Spleen (tissue), 11 donors: ENCODE measurements at regions not wholly inside any gene's neighbourhood (a gene's known extent, or its start where the extent isn't known, plus 50 kb on each side); places are given as distances from the start of the nearest gene placed in this dataset.

Experiments
- DNase-seq: peaks from one replicate; pipeline ENCODE4 v3.0.0-alpha.2; 2020
- H3K27ac ChIP-seq, 8 donors: fragments of 200-600 bp; sonication (generic) in 7 of 8; 1 replicate in 4 of 8; 2 replicates in 4 of 8; pipeline versions ENCODE4 v1.5.0 to v1.8.0; 2016 to 2021; ENCODE audit warnings: inconsistent platforms in 4 of 8, mild to moderate bottlenecking in 4 of 8, moderate library complexity in 1 of 8
- H3K27me3 ChIP-seq, 7 donors: fragments of 200-600 bp; sonication (generic) in 6 of 7; replicated peaks in 1 of 7; 1 replicate in 4 of 7; 2 replicates in 3 of 7; pipeline versions ENCODE4 v1.5.0 to v1.8.0; 2016 to 2021; ENCODE audit warnings: inconsistent platforms in 3 of 7, mild to moderate bottlenecking in 1 of 7
- H3K36me3 ChIP-seq, 6 donors: fragments of 200-600 bp; sonication (generic) in 5 of 6; 1 replicate in 4 of 6; 2 replicates in 2 of 6; pipeline versions ENCODE4 v1.5.0 to v1.8.0; 2016 to 2021; ENCODE audit warnings: inconsistent platforms in 2 of 6
- H3K4me1 ChIP-seq, 6 donors: fragments of 200-600 bp; sonication (generic) in 5 of 6; 1 replicate in 3 of 6; 2 replicates in 3 of 6; pipeline versions ENCODE4 v1.5.0 to v1.8.0; 2016 to 2021; ENCODE audit warnings: inconsistent platforms in 3 of 6
- H3K4me3 ChIP-seq, 8 donors: fragments of 200-600 bp; sonication (generic) in 7 of 8; 1 replicate in 4 of 8; 2 replicates in 4 of 8; pipeline versions ENCODE4 v1.5.0 to v1.8.0; 2016 to 2021; ENCODE audit warnings: inconsistent platforms in 4 of 8, mild to moderate bottlenecking in 4 of 8, moderate library complexity in 2 of 8
- H3K9me3 ChIP-seq, 8 donors: fragments of 200-600 bp; sonication (generic) in 7 of 8; 1 replicate in 4 of 8; 2 replicates in 4 of 8; pipeline versions ENCODE4 v1.5.0 to v1.8.0; 2016 to 2021; ENCODE audit warnings: inconsistent platforms in 4 of 8
- POLR2A ChIP-seq, 3 donors: fragments of 450-650 bp; IDR thresholded peaks; one replicate each; pipeline ENCODE4 v1.5.1; 2017; ENCODE audit warnings: antibody characterized with exemption in 3 of 3, mild to moderate bottlenecking in 1 of 3
- POLR2AphosphoS5 ChIP-seq, 3 donors: sonication (generic); formaldehyde crosslinking; IDR thresholded peaks; one replicate each; pipeline ENCODE4 v1.5.1; 2017; ENCODE audit warnings: antibody characterized with exemption in 3 of 3
- WGBS, 5 donors: extraction: QIAGEN DNeasy Blood & Tissue Kit in 3 of 5; methylation state at CpG; one replicate each; pipeline versions ENCODE4 v1.1.5 to v1.1.7; 2013 to 2018; 5-methylcytosine and 5-hydroxymethylcytosine counted together
- intact Hi-C: fragments of 100-400 bp; cut with DNase I; formaldehyde crosslinking; loops from one replicate; pipeline ENCODE4 v1.15.0; 2023; ENCODE audit warnings: low total_unique reads
- TF ChIP-seq, protein P1 (sequence below), 11 experiments: fragments of 200-600 bp in 7 of 11; fragments of 450-650 bp in 4 of 11; sonication (generic) in 4 of 11; IDR thresholded peaks in 8 of 11; conservative IDR thresholded peaks in 3 of 11; 1 replicate in 7 of 11; 2 replicates in 4 of 11; pipeline versions ENCODE4 v1.4.0 to v1.8.0; 2016 to 2021; ENCODE audit warnings: antibody characterized with exemption in 11 of 11, inconsistent platforms in 4 of 11, mild to moderate bottlenecking in 1 of 11
- donor health status: healthy with polysubstance abuse.
- donor health status: DM: no; HTN: no; CAD: no; lungs with moderate emphysema.
- donor health status: DM: no; HTN: no; CAD: no.
- donor health status: Bipolar disorder and iron deficiency.
- donor health status: healthy.
- donor health status: DM: no; HTN: no; CAD: no.
- donor health status: DM: yes; HTN: yes; CAD: no.

DNA sequence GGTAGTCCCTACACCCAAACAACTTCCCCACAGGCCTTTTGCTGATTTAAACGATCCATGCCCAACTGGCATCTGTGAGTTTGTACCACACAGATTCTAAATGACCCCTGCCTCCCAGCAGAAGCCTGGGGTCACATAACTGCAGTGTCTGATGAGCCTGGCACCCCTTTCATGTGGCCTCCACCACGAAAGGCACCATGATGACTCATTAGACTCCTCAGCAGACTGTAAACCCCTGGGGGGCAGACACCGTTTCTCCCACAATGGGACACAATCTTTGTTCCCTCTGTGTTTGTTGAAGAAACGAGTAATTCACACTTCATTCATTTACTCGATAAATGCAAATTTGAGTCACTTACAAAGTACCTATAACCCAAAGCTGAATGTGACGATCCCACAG is 81.6 kb downstream of the CCDC185 start:
- Histone ChIP-seq H3K4me1 (no peaks in the 10 kb centered on the region), H3K4me3 (no peak overlapping the region), H3K9me3 (no peaks in the 10 kb centered on the region), H3K27ac (no peak overlapping the region), H3K27me3 (peaks cover 0 to 40% (median 0%) of the 10 kb centered on the region in 7 donors), H3K36me3 (no peaks in the 10 kb centered on the region)
- intact Hi-C loops: no loop called here
- DNase-seq: no peak
- TF ChIP-seq POLR2AphosphoS5 (IDR thresholded peaks at IDR 0.05): no peak
- TF ChIP-seq, protein P1, sequence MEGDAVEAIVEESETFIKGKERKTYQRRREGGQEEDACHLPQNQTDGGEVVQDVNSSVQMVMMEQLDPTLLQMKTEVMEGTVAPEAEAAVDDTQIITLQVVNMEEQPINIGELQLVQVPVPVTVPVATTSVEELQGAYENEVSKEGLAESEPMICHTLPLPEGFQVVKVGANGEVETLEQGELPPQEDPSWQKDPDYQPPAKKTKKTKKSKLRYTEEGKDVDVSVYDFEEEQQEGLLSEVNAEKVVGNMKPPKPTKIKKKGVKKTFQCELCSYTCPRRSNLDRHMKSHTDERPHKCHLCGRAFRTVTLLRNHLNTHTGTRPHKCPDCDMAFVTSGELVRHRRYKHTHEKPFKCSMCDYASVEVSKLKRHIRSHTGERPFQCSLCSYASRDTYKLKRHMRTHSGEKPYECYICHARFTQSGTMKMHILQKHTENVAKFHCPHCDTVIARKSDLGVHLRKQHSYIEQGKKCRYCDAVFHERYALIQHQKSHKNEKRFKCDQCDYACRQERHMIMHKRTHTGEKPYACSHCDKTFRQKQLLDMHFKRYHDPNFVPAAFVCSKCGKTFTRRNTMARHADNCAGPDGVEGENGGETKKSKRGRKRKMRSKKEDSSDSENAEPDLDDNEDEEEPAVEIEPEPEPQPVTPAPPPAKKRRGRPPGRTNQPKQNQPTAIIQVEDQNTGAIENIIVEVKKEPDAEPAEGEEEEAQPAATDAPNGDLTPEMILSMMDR (IDR thresholded peaks at IDR 0.05 in 8 of 11, conservative IDR thresholded peaks at IDR 0.05 in 3 of 11): no peak
- WGBS, 5 donors: 67 to 79% (median 74%) methylated on average over 6 of the region's 6 CpGs

DNA sequence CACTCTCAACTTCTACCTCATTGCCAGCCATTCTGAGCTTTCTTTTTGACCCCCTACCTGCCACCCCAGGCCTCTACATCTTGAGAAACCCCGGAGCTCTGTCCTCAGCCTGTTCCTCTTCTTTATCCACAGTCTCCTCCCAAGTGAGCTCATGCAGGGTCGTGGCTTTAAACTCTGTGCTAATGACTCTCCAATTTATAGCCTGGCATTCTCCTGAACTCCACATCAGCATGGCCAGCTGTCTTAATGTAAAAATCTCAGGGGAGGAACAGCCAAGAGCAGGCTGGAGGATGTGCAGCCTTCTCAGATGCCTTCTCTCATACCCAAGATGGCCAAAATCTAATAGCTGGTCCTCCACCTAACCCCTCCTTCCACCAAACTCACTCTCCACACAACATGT is 84.2 kb downstream of the CCDC185 start:
- Histone ChIP-seq H3K4me1 (no peaks in the 10 kb centered on the region), H3K4me3 (no peak overlapping the region), H3K36me3 (no peaks in the 10 kb centered on the region), H3K27ac (no peak overlapping the region), H3K27me3 (peaks cover 0 to 55% (median 0%) of the 10 kb centered on the region in 7 donors), H3K9me3 (no peaks in the 10 kb centered on the region)
- DNase-seq: no peak
- intact Hi-C loops: no loop called here
- TF ChIP-seq, protein P1 (IDR thresholded peaks at IDR 0.05 in 8 of 11, conservative IDR thresholded peaks at IDR 0.05 in 3 of 11): no peak
- no peak for TF ChIP-seq POLR2AphosphoS5 (IDR thresholded peaks at IDR 0.05)
- TF ChIP-seq POLR2A (IDR thresholded peaks at IDR 0.05): no peak
- WGBS, 5 donors: 33 to 55% (median 47%) methylated on average over 2 of the region's 2 CpGs

DNA sequence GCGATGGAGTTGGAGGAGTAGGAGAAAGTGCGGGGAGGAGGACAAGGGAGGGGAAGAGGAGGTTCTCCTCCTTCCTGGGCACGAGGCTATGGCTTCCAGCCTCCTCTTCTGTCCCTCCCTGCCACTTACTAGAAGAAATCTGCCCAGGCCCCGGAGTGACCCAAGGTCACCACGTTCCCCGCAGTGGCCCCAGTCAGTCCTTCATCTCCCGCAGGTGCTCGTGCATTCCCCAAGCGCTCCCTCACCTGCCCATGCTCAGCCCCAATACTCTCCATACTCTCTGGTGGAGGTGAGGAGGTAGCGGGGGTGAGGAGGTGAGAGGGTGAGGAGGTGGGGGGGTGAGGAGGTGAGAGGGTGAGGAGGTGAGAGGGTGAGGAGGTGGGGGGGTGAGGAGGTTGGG is 85.4 kb downstream of the CCDC185 start:
- no peaks in the 10 kb centered on the region for H3K9me3 ChIP-seq
- TF ChIP-seq, protein P1 (IDR thresholded peaks at IDR 0.05 in 8 of 11, conservative IDR thresholded peaks at IDR 0.05 in 3 of 11): no peak
- TF ChIP-seq POLR2AphosphoS5 (IDR thresholded peaks at IDR 0.05): no peak
- TF ChIP-seq POLR2A (IDR thresholded peaks at IDR 0.05): no peak
- H3K36me3 ChIP-seq: no peaks in the 10 kb centered on the region
- 81 to 85% (median 85%) methylated on average over 10 of the region's 10 CpGs for WGBS, 5 donors
- no peak overlapping the region for H3K27ac ChIP-seq
- no peak for DNase-seq
- peaks cover 0 to 55% (median 0%) of the 10 kb centered on the region in 7 donors for H3K27me3 ChIP-seq
- no peak overlapping the region for H3K4me3 ChIP-seq
- intact Hi-C loops: no loop called here
- H3K4me1 ChIP-seq: no peaks in the 10 kb centered on the region

DNA sequence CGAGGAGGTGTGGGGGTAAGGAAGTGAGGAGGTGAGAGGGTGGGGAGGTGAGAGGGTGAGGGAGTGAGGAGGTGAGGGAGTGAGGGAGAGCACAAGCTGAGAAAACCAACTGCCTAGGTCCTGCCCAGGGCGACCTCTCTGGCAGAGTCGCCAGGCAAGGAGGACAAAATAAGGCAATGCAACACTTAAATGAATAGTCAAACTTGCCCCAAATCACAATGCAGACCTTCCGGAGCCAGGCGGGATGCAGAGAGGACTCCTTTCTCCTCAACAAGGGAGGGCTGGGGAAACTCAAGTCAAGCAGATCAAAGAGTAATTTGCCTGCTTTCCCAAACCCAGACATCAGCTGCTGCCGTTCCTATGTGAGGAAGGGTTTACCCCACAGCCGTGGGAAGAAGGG is 86.0 kb downstream of the CCDC185 start:
- DNase-seq: no peak
- no peak for TF ChIP-seq POLR2AphosphoS5 (IDR thresholded peaks at IDR 0.05)
- TF ChIP-seq, protein P1 (IDR thresholded peaks at IDR 0.05 in 8 of 11, conservative IDR thresholded peaks at IDR 0.05 in 3 of 11): no peak
- Histone ChIP-seq H3K27ac (no peak overlapping the region), H3K27me3 (peaks cover 0 to 55% (median 0%) of the 10 kb centered on the region in 7 donors), H3K36me3 (no peaks in the 10 kb centered on the region), H3K4me1 (no peaks in the 10 kb centered on the region), H3K4me3 (no peak overlapping the region), H3K9me3 (no peaks in the 10 kb centered on the region)
- intact Hi-C loops: no loop called here
- WGBS, 5 donors: 23 to 35% (median 30%) methylated on average over 7 of the region's 7 CpGs
